ENCODE measurements at regions not wholly inside any gene's neighbourhood (a gene's known extent, or its start where the extent isn't known, plus 50 kb on each side); places are given as distances from the start of the nearest gene placed in this dataset.

- TF ChIP-seq, protein P1, sequence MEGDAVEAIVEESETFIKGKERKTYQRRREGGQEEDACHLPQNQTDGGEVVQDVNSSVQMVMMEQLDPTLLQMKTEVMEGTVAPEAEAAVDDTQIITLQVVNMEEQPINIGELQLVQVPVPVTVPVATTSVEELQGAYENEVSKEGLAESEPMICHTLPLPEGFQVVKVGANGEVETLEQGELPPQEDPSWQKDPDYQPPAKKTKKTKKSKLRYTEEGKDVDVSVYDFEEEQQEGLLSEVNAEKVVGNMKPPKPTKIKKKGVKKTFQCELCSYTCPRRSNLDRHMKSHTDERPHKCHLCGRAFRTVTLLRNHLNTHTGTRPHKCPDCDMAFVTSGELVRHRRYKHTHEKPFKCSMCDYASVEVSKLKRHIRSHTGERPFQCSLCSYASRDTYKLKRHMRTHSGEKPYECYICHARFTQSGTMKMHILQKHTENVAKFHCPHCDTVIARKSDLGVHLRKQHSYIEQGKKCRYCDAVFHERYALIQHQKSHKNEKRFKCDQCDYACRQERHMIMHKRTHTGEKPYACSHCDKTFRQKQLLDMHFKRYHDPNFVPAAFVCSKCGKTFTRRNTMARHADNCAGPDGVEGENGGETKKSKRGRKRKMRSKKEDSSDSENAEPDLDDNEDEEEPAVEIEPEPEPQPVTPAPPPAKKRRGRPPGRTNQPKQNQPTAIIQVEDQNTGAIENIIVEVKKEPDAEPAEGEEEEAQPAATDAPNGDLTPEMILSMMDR (conservative IDR thresholded peaks at IDR 0.05; ENCODE audit: low read depth, low read length): no peak
- no peak for TF ChIP-seq EZH2phosphoT487 (IDR thresholded peaks at IDR 0.05; ENCODE audit: borderline replicate concordance, low read length)
- no peak for TF ChIP-seq EZH2 (IDR thresholded peaks at IDR 0.05; ENCODE audit: low read length, unreplicated experiment)
These were observed 107.3 kb downstream of the AHR start for GRCh38 chr7:17405786-17406185.

All from PC-3 (cell line).